ENCODE measurements at regions not wholly inside any gene's neighbourhood (a gene's known extent, or its start where the extent isn't known, plus 50 kb on each side); places are given as distances from the start of the nearest gene placed in this dataset.

DNA sequence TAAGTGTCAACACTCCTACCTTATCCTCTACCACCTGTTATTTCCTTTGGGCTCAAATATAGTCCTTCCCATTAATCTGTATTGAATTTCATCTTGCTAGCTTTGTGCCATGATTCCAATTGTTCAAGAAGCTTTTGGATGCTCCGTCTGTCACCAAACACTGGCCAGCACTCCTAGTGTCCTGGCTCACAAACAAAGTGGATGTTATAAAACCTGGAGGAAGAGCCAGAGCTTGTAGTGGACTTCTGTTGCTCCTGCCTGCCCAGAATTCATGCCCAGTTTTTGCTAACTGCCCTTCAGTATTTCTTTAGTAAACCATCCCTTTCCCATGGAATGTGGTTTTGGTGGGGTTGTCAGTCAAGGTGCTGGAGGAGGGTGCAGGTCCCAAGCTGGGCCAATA is 77.2 kb upstream of the HS3ST2 start:
- Histone ChIP-seq H2BK120ac (ENCODE audit: low read depth, low read length) (no peak overlapping the region), H3K4me3 (ENCODE audit: insufficient read depth, low read depth, low read length) (no peak overlapping the region), H3K4me1 (ENCODE audit: control insufficient read depth, insufficient read depth, low read length) (no peaks in the 10 kb centered on the region), H3K9me3 (ENCODE audit: control insufficient read depth, insufficient read depth, low read length) (no peaks in the 10 kb centered on the region), H3K79me1 (ENCODE audit: low read depth in 1 of 2, low read length in 2 of 2) (no peaks in the 10 kb centered on the region), H2BK20ac (ENCODE audit: low read depth, low read length) (no peak overlapping the region), H2BK5ac (ENCODE audit: low read depth, low read length, poor library complexity, severe bottlenecking) (no peak overlapping the region), H4K20me1 (ENCODE audit: insufficient read depth, low read length) (no peaks in the 10 kb centered on the region), H2BK15ac (ENCODE audit: low read depth, low read length) (no peak overlapping the region), H3K36me3 (ENCODE audit: control insufficient read depth, insufficient read depth, low read length) (no peaks in the 10 kb centered on the region), H3K14ac (replicated peaks; ENCODE audit: low read depth, low read length) (no peak overlapping the region), H2AK5ac (ENCODE audit: low read depth, low read length) (no peak overlapping the region), H3K27me3 (ENCODE audit: control insufficient read depth, insufficient read depth, low read length) (no peaks in the 10 kb centered on the region), H3K4me2 (ENCODE audit: low read depth, low read length) (no peak overlapping the region), H2AFZ (replicated peaks; ENCODE audit: low read length, poor library complexity) (no peak overlapping the region), H3K23ac (ENCODE audit: low read depth, low read length) (no peak overlapping the region), H4K5ac (ENCODE audit: low read depth, low read length) (no peak overlapping the region), H2AK9ac (replicated peaks; ENCODE audit: low read depth, low read length, poor library complexity) (no peak overlapping the region), H3K9ac (ENCODE audit: low read depth, low read length) (no peak overlapping the region), H3K27ac (ENCODE audit: insufficient read depth, low read length) (no peak overlapping the region), H4K91ac (ENCODE audit: insufficient read depth, low read depth, low read length) (no peak overlapping the region), H3K9me1 (ENCODE audit: insufficient read depth, low read length) (no peaks in the 10 kb centered on the region), H4K8ac (ENCODE audit: low read depth in 2 of 2, low read length in 2 of 2) (no peak overlapping the region), H3K4ac (ENCODE audit: low read depth, low read length) (no peak overlapping the region), H3K18ac (ENCODE audit: low read depth, low read length) (no peak overlapping the region), H3K56ac (ENCODE audit: extremely low read depth, insufficient read depth, low read length) (no peak overlapping the region)
- POLR2A ChIA-PET (ENCODE audit: unreplicated experiment): no interaction called here
- in situ Hi-C loops (cut with MboI; ENCODE audit: low sequenced_read_pairs) (no loop called here), dilution Hi-C loops (cut with HindIII; ENCODE audit: low sequenced_read_pairs, unreplicated experiment) (no loop called here), intact Hi-C loops (cut with micrococcal nuclease) (no loop called here)
- TF ChIP-seq MXI1 (IDR thresholded peaks at IDR 0.05; ENCODE audit: borderline replicate concordance, low read depth, low read length) (no peak), SMC3 (IDR thresholded peaks at IDR 0.05; ENCODE audit: low read depth, low read length) (no peak), RCOR1 (IDR thresholded peaks at IDR 0.05; ENCODE audit: insufficient replicate concordance, low read length) (no peak), BHLHE40 (IDR thresholded peaks at IDR 0.05; ENCODE audit: low read depth, low read length) (no peak), RAD21 (IDR thresholded peaks at IDR 0.05; ENCODE audit: low read length) (no peak), MAZ (IDR thresholded peaks at IDR 0.05; ENCODE audit: borderline replicate concordance, low read depth, low read length) (no peak), MAFK (IDR thresholded peaks at IDR 0.05; ENCODE audit: low read depth, low read length) (no peak), RFX5 (IDR thresholded peaks at IDR 0.05; ENCODE audit: low read depth, low read length) (no peak), POLR2A (IDR thresholded peaks at IDR 0.05; ENCODE audit: low read depth, low read length) (no peak)
- TF ChIP-seq, protein P1, sequence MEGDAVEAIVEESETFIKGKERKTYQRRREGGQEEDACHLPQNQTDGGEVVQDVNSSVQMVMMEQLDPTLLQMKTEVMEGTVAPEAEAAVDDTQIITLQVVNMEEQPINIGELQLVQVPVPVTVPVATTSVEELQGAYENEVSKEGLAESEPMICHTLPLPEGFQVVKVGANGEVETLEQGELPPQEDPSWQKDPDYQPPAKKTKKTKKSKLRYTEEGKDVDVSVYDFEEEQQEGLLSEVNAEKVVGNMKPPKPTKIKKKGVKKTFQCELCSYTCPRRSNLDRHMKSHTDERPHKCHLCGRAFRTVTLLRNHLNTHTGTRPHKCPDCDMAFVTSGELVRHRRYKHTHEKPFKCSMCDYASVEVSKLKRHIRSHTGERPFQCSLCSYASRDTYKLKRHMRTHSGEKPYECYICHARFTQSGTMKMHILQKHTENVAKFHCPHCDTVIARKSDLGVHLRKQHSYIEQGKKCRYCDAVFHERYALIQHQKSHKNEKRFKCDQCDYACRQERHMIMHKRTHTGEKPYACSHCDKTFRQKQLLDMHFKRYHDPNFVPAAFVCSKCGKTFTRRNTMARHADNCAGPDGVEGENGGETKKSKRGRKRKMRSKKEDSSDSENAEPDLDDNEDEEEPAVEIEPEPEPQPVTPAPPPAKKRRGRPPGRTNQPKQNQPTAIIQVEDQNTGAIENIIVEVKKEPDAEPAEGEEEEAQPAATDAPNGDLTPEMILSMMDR (conservative IDR thresholded peaks at IDR 0.05; ENCODE audit: low read depth, low read length): no peak
- TF ChIP-seq, protein P2, sequence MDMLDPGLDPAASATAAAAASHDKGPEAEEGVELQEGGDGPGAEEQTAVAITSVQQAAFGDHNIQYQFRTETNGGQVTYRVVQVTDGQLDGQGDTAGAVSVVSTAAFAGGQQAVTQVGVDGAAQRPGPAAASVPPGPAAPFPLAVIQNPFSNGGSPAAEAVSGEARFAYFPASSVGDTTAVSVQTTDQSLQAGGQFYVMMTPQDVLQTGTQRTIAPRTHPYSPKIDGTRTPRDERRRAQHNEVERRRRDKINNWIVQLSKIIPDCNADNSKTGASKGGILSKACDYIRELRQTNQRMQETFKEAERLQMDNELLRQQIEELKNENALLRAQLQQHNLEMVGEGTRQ (IDR thresholded peaks at IDR 0.05; ENCODE audit: low read depth, low read length): no peak
- no peak for DNase-seq
- CTCF ChIA-PET: no interaction called here
- BruUV-seq (replicated peaks): no TSS peak
- no CpG with 5 or more reads among the region's 1 CpG for WGBS, 2 experiments (ENCODE audit: extremely low coverage in 2 of 2, insufficient read length in 1 of 2)
- ATAC-seq (ENCODE audit: low read depth): no peak
